ENCODE measurements at regions not wholly inside any gene's neighbourhood (a gene's known extent, or its start where the extent isn't known, plus 50 kb on each side); places are given as distances from the start of the nearest gene placed in this dataset.

GRCh38 chr4:24700118-24700517, 95.3 kb upstream of the SOD3 start:
- no peak for DNase-seq
- H3K4me1 ChIP-seq: no peaks in the 10 kb centered on the region
- no peak overlapping the region for H3K4me3 ChIP-seq
- H3K27ac ChIP-seq: no peak overlapping the region
- no peaks in the 10 kb centered on the region for H3K36me3 ChIP-seq
- H3K27me3 ChIP-seq (replicated peaks in 1 of 7): no peaks in the 10 kb centered on the region
- TF ChIP-seq POLR2A (IDR thresholded peaks at IDR 0.05): no peak
- no peak for TF ChIP-seq POLR2AphosphoS5 (IDR thresholded peaks at IDR 0.05)
- no peak for TF ChIP-seq CTCF (IDR thresholded peaks at IDR 0.05 in 8 of 11, conservative IDR thresholded peaks at IDR 0.05 in 3 of 11)
- no peaks in the 10 kb centered on the region for H3K9me3 ChIP-seq
- intact Hi-C loops (cut with DNase I; ENCODE audit: low total_unique reads): no loop called here
- 78 to 100% (median 93%) methylated on average over 1 of the region's 1 CpG for whole genome bisulfite sequencing, 5 donors

- no peak for DNase-seq
- TF ChIP-seq POLR2AphosphoS5 (IDR thresholded peaks at IDR 0.05): no peak
- TF ChIP-seq POLR2A (IDR thresholded peaks at IDR 0.05): no peak
- no peak for TF ChIP-seq CTCF (IDR thresholded peaks at IDR 0.05 in 8 of 11, conservative IDR thresholded peaks at IDR 0.05 in 3 of 11)
- Histone ChIP-seq H3K27ac (no peak overlapping the region), H3K36me3 (no peaks in the 10 kb centered on the region), H3K4me3 (no peak overlapping the region), H3K4me1 (no peaks in the 10 kb centered on the region), H3K27me3 (replicated peaks in 1 of 7) (no peaks in the 10 kb centered on the region), H3K9me3 (peaks cover 0 to under 1% (median 0%) of the 10 kb centered on the region in 8 donors)
- 73 to 86% (median 77%) methylated on average over 5 of the region's 5 CpGs for WGBS, 5 donors
- intact Hi-C loops (cut with DNase I; ENCODE audit: low total_unique reads): no loop called here
Measured at GRCh38 chr4:24701683-24702082, 93.7 kb upstream of the SOD3 start.

DNA sequence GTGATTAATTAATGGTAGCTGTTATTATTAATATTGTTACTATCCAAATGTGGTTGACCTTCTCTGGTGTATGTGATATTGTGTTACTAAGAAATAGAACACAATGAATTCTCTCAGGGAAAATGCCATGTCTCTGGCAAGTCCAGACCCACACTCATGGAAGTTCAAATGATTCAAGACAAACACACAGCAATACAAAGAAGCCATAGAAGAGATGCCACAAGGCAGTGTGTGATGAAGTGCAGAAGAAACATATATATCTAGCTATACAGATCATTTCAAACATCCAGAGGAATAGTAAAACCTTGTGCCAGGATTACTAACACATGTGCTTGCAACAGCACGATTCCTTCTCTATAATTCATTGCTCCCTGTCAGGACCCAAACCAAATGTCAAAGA, 93.1 kb upstream of the SOD3 start:
- H3K27ac ChIP-seq: no peak overlapping the region
- intact Hi-C loops (cut with DNase I; ENCODE audit: low total_unique reads): no loop called here
- 54 to 74% (median 59%) methylated on average over 1 of the region's 1 CpG for WGBS, 5 donors

GRCh38 chr4:24703298-24703697, 92.1 kb upstream of the SOD3 start:
- intact Hi-C loops (cut with DNase I; ENCODE audit: low total_unique reads): no loop called here
- no peak overlapping the region for H3K4me3 ChIP-seq
- peaks cover 0 to 6% (median 0%) of the 10 kb centered on the region in 8 donors for H3K9me3 ChIP-seq
- no peak for TF ChIP-seq POLR2A (IDR thresholded peaks at IDR 0.05)
- TF ChIP-seq POLR2AphosphoS5 (IDR thresholded peaks at IDR 0.05): no peak
- TF ChIP-seq CTCF (IDR thresholded peaks at IDR 0.05 in 8 of 11, conservative IDR thresholded peaks at IDR 0.05 in 3 of 11): no peak
- WGBS, 5 donors: 95 to 100% (median 98%) methylated on average over 2 of the region's 2 CpGs
- no peaks in the 10 kb centered on the region for H3K27me3 ChIP-seq (replicated peaks in 1 of 7)
- DNase-seq: no peak
- no peaks in the 10 kb centered on the region for H3K4me1 ChIP-seq
- no peak overlapping the region for H3K27ac ChIP-seq
- no peaks in the 10 kb centered on the region for H3K36me3 ChIP-seq

More for the DNA sequence above, 93.1 kb upstream of the SOD3 start:
- no peak for DNase-seq
- no peaks in the 10 kb centered on the region for H3K36me3 ChIP-seq
- no peak overlapping the region for H3K4me3 ChIP-seq
- no peaks in the 10 kb centered on the region for H3K4me1 ChIP-seq
- peaks cover 0 to 6% (median 0%) of the 10 kb centered on the region in 8 donors for H3K9me3 ChIP-seq
- TF ChIP-seq POLR2A (IDR thresholded peaks at IDR 0.05) (no peak), CTCF (IDR thresholded peaks at IDR 0.05 in 8 of 11, conservative IDR thresholded peaks at IDR 0.05 in 3 of 11) (no peak), POLR2AphosphoS5 (IDR thresholded peaks at IDR 0.05) (no peak)
- no peaks in the 10 kb centered on the region for H3K27me3 ChIP-seq (replicated peaks in 1 of 7)
